D721Med (cell line): ENCODE measurements at regions not wholly inside any gene's neighbourhood (a gene's known extent, or its start where the extent isn't known, plus 50 kb on each side); places are given as distances from the start of the nearest gene placed in this dataset.

ENCODE experiments used
- DNase-seq: peaks from one replicate; pipeline ENCODE4 v3.0.0; 2011; ENCODE audit warnings: low spot score; ENCODE audit not compliant: insufficient read length
- FAIRE-seq: peaks from 2 replicates; lab custom pipeline; 2011; peaks lifted over from hg19 to GRCh38; lab: Jason Lieb, UNC
- TF ChIP-seq, protein P1 (sequence below): IDR thresholded peaks from 2 replicates; pipeline ENCODE4 v1.5.1; 2012; ENCODE audit warnings: mild to moderate bottlenecking, control low read depth; ENCODE audit not compliant: insufficient read depth; ENCODE audit errors: missing control alignments

- TF ChIP-seq, protein P1, sequence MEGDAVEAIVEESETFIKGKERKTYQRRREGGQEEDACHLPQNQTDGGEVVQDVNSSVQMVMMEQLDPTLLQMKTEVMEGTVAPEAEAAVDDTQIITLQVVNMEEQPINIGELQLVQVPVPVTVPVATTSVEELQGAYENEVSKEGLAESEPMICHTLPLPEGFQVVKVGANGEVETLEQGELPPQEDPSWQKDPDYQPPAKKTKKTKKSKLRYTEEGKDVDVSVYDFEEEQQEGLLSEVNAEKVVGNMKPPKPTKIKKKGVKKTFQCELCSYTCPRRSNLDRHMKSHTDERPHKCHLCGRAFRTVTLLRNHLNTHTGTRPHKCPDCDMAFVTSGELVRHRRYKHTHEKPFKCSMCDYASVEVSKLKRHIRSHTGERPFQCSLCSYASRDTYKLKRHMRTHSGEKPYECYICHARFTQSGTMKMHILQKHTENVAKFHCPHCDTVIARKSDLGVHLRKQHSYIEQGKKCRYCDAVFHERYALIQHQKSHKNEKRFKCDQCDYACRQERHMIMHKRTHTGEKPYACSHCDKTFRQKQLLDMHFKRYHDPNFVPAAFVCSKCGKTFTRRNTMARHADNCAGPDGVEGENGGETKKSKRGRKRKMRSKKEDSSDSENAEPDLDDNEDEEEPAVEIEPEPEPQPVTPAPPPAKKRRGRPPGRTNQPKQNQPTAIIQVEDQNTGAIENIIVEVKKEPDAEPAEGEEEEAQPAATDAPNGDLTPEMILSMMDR: no peak
- DNase-seq (no peak), FAIRE-seq (no peak)
Observed at GRCh38 chr2:7492719-7493118, 575.5 kb downstream of the RNF144A start.

DNA sequence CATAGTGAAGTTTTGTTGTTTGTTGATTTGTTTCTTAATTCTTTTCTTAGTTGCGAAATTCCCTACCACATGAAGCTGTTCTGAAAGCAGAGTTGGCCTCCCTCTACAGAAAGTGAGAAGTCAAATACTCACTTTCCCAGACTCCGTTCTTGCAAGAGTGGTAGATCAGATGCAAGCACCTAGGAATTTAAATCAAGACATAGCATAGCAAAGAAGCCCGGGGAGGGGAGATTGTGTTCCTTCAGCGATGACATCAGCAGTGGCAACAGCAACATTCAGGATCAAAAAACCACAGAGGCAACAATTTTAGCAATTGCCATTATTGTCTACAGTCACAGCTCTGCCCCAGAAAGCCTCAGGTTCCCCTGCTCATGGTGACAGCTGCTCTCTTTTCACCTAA is 580.0 kb downstream of the RNF144A start:
- DNase-seq (no peak), FAIRE-seq (no peak)
- TF ChIP-seq, protein P1: no peak

DNA sequence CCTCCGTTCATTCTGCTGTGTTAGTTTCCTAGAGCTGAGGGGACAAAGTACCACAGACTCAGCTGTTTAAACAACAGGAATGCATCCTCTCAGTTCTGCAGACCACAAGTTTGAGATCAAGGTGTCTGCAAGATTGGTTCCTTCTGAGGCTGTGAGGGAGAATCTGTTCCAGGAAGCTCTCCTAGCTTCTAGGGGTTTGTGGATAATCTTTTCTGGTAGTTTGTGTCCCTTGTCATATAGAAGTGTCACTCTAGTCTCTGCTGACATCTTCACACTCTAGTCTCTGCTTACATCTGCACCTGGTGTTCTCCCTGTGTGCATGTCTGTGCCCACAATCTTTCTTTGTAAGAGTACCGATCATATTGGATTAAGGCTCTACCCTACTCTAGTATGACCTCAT is 581.8 kb downstream of the RNF144A start:
- TF ChIP-seq, protein P1: no peak
- DNase-seq (no peak), FAIRE-seq (no peak)

DNA sequence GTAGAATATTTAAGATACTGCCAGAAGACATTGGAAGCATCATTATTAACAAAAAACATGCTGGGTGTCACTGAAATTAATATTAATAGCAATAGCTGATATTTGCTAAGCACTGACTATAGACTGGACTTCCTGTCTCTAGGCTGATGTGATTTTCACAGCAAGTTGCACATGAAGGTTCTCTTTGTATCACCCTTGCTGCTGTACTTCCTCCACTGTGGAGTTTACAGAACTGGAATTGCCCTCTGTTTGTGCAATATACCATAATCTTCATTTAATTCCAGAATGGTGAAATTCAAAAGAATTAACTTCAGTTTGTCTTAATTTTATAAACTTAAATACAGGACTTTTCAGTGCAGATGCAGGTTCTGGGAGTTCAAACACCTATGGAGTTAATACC is 585.1 kb downstream of the RNF144A start:
- FAIRE-seq: no peak
- TF ChIP-seq, protein P1: no peak

DNA sequence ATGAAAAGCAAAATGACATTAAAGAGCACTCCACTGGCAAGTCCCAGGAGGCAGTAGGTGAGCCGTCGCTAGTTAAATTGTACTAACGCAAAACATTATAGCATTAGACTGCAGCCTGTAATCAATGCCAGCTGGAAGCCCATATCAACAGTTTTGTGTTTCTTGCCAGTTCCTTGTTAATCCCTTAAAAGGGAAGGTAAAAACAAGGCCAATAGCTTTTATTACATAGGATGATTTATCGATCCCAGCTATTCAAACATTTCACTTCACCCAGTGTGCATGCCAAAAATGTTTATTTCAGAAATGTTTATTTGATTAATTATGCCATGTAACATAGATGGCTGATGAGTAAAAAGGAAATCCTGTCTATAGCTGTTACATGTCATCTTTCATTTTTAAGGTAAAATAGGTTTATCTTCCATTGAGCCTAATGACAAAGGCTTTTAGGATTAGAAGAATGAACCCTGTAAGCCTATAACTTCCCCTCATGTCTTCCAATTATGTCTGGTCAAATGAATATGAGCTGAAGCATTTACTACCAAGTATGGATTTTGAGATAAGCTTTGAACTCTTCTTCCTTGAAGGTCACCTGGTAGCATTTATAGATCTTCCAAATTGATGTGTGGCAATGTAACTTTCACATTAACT is 591.2 kb downstream of the RNF144A start:
- TF ChIP-seq, protein P1: no peak
- no peak for FAIRE-seq
- DNase-seq: no peak

More for the DNA sequence above, 585.1 kb downstream of the RNF144A start:
- no peak for DNase-seq

DNA sequence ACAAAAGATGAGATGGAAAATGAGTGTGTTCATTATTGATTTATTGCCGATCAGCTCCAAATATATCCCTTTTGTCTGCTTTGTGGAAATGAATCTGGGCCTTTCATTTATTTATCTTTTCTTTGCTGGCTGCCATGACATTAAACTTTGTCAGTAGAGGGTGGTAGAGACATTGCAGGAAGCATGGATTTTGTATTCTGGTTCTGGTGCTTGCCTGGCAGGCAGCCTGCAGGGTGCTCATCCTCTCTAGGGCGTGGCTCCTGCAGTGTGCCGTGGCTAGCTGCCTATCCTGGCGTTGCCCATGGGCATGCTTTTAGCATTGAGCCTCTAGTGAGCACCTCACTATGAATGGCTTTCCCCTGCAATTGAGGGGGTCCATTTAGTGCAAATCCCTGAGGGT is 593.1 kb downstream of the RNF144A start:
- TF ChIP-seq, protein P1: no peak
- DNase-seq (no peak), FAIRE-seq (no peak)

DNA sequence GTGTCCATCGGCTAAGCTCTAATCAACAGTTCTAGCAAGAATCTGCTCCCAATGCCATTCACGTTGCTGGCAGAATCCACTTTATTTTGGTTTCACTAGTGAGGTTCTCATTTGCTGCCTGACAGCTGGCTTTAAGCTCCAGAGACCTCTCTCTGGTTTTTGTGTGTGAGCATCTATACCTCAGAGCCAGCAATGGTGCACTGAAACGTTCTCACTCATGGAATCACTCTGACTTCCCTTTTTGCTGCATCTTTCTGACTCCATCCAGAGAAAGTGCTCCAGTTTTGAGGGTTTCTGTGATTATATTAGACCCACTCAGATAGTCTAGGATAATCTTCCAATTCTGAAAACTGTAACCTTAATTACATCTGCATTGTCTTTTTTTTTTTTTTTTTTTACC is 596.6 kb downstream of the RNF144A start:
- TF ChIP-seq, protein P1: no peak
- FAIRE-seq (no peak), DNase-seq (no peak)
